ENCODE measurements at regions not wholly inside any gene's neighbourhood (a gene's known extent, or its start where the extent isn't known, plus 50 kb on each side); places are given as distances from the start of the nearest gene placed in this dataset.

DNA sequence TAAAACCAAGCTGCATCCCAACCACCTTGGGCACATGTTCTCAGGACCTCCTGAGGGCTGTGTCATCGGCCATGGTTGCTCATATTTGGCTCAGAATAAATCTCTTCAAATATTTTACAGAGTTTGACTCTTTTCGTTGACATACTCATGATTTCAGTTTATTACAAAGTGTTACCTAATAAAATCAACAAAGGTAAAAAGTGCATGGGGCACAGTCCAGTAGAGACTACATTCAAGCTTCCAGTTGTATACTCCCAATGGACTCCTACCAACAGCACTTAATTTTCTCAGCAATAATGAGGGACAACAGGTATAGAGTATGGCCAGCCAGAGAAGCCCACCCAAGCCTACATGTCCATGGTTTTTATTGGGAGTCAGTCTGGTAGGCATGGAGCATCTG, 347.9 kb upstream of the FAT3 start:
- Mint-ChIP-seq H3K4me1 (no peaks in the 10 kb centered on the region), H3K36me3 (no peaks in the 10 kb centered on the region), H3K4me3 (no peak overlapping the region), H3K9me3 (peaks cover 0 to 10% (median 1%) of the 10 kb centered on the region in 7 donors), H3K27me3 (ENCODE audit: low read depth in 3 of 3) (peaks cover 0 to 2% (median 0%) of the 10 kb centered on the region in 3 donors), H3K27ac (no peak overlapping the region)
- intact Hi-C loops (cut with micrococcal nuclease), result no loop called here
- H4K20me1 ChIP-seq (ENCODE audit: insufficient read depth, low read length), result no peaks in the 10 kb centered on the region
- peaks cover 3 to 5% of the 10 kb centered on the region in 2 donors for H3K9me3 ChIP-seq (replicated peaks in 1 of 2; ENCODE audit: control insufficient read depth in 1 of 2, insufficient read depth in 1 of 2, low read length in 2 of 2)
- DNase-seq, result no peak
- H3K4me1 ChIP-seq (ENCODE audit: control insufficient read depth in 1 of 2, insufficient read depth in 2 of 2, low read length in 2 of 2), result no peaks in the 10 kb centered on the region
- H3K9ac ChIP-seq (ENCODE audit: insufficient read depth, low read length, poor library complexity, severe bottlenecking), result no peak overlapping the region
- no peaks in the 10 kb centered on the region for H3K79me2 ChIP-seq (ENCODE audit: insufficient read depth, low read length)
- H3K27ac ChIP-seq (ENCODE audit: low read depth in 1 of 2, low read length in 2 of 2), result no peak overlapping the region
- no peaks in the 10 kb centered on the region for H3K36me3 ChIP-seq (replicated peaks in 1 of 2; ENCODE audit: control insufficient read depth in 1 of 2, insufficient read depth in 2 of 2, low read length in 2 of 2)
- H3K27me3 ChIP-seq (ENCODE audit: control insufficient read depth in 2 of 2, insufficient read depth in 2 of 2, low read length in 2 of 2), result no peaks in the 10 kb centered on the region
- H2AFZ ChIP-seq (ENCODE audit: insufficient read depth, low read depth, low read length, poor library complexity, severe bottlenecking), result no peak overlapping the region
- WGBS (ENCODE audit: insufficient coverage), result 60% methylated on average over 1 of the region's 2 CpGs
- TF ChIP-seq, protein P1, sequence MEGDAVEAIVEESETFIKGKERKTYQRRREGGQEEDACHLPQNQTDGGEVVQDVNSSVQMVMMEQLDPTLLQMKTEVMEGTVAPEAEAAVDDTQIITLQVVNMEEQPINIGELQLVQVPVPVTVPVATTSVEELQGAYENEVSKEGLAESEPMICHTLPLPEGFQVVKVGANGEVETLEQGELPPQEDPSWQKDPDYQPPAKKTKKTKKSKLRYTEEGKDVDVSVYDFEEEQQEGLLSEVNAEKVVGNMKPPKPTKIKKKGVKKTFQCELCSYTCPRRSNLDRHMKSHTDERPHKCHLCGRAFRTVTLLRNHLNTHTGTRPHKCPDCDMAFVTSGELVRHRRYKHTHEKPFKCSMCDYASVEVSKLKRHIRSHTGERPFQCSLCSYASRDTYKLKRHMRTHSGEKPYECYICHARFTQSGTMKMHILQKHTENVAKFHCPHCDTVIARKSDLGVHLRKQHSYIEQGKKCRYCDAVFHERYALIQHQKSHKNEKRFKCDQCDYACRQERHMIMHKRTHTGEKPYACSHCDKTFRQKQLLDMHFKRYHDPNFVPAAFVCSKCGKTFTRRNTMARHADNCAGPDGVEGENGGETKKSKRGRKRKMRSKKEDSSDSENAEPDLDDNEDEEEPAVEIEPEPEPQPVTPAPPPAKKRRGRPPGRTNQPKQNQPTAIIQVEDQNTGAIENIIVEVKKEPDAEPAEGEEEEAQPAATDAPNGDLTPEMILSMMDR (IDR thresholded peaks at IDR 0.05), result no peak
- H3K4me3 ChIP-seq (replicated peaks in 1 of 3; ENCODE audit: low read depth in 2 of 3, low read length in 3 of 3), result no peak overlapping the region
- H3K4me2 ChIP-seq (replicated peaks; ENCODE audit: extremely low read depth, low read length, poor library complexity, severe bottlenecking), result no peak overlapping the region

DNA sequence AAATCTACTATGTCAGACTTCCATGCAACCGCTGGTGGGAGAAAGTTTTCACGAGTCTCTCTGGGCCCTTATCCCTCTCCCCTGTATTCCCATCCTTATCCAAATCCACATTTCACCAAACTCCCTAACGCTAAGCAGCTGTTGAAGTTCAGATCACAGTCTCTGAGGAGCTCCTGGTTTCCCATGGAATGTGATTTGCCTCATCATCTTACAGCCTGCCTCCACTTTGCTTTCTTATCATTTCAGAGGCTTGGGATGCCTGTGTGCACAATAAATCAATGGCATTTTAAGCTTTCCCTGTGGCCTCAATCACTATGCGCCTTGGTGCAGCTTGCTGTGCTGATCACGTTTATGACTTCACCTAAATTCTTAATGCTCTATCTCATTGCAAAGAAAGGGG, 352.4 kb upstream of the FAT3 start:
- Mint-ChIP-seq H3K27ac (peak overlapping the region in 1 of 7 donors; percentile 4), H3K27me3 (ENCODE audit: low read depth in 3 of 3) (peaks cover 0 to 2% (median 0%) of the 10 kb centered on the region in 3 donors), H3K4me3 (no peak overlapping the region), H3K36me3 (no peaks in the 10 kb centered on the region), H3K9me3 (peaks cover 0 to 11% (median 0%) of the 10 kb centered on the region in 7 donors), H3K4me1 (no peaks in the 10 kb centered on the region)
- peaks cover 0 to 5% of the 10 kb centered on the region in 2 donors for H3K9me3 ChIP-seq (replicated peaks in 1 of 2; ENCODE audit: control insufficient read depth in 1 of 2, insufficient read depth in 1 of 2, low read length in 2 of 2)
- TF ChIP-seq, protein P1 (IDR thresholded peaks at IDR 0.05), result no peak
- no peak overlapping the region for H3K27ac ChIP-seq (ENCODE audit: low read depth in 1 of 2, low read length in 2 of 2)
- no peak overlapping the region for H3K4me3 ChIP-seq (replicated peaks in 1 of 3; ENCODE audit: low read depth in 2 of 3, low read length in 3 of 3)
- no peaks in the 10 kb centered on the region for H3K36me3 ChIP-seq (replicated peaks in 1 of 2; ENCODE audit: control insufficient read depth in 1 of 2, insufficient read depth in 2 of 2, low read length in 2 of 2)
- DNase-seq, result no peak
- no peaks in the 10 kb centered on the region for H3K27me3 ChIP-seq (ENCODE audit: control insufficient read depth in 2 of 2, insufficient read depth in 2 of 2, low read length in 2 of 2)
- no peak overlapping the region for H3K9ac ChIP-seq (ENCODE audit: insufficient read depth, low read length, poor library complexity, severe bottlenecking)
- H2AFZ ChIP-seq (ENCODE audit: insufficient read depth, low read depth, low read length, poor library complexity, severe bottlenecking), result no peak overlapping the region
- intact Hi-C loops (cut with micrococcal nuclease), result no loop called here
- H3K4me2 ChIP-seq (replicated peaks; ENCODE audit: extremely low read depth, low read length, poor library complexity, severe bottlenecking), result no peak overlapping the region
- WGBS (ENCODE audit: insufficient coverage), result 77% methylated on average over 3 of the region's 5 CpGs
- H4K20me1 ChIP-seq (ENCODE audit: insufficient read depth, low read length), result no peaks in the 10 kb centered on the region
- H3K4me1 ChIP-seq (ENCODE audit: control insufficient read depth in 1 of 2, insufficient read depth in 2 of 2, low read length in 2 of 2), result no peaks in the 10 kb centered on the region
- H3K79me2 ChIP-seq (ENCODE audit: insufficient read depth, low read length), result no peaks in the 10 kb centered on the region

Measured in CD14-positive monocyte (primary cell).